C4-2B (cell line): ENCODE measurements at regions not wholly inside any gene's neighbourhood (a gene's known extent, or its start where the extent isn't known, plus 50 kb on each side); places are given as distances from the start of the nearest gene placed in this dataset.

Experiments
- CTCF ChIP-seq: fragments of 450-650 bp; conservative IDR thresholded peaks from 2 replicates; pipeline ENCODE4 v1.5.1; 2017; ENCODE audit warnings: mild to moderate bottlenecking
- ZFX ChIP-seq: fragments of 450-650 bp; IDR thresholded peaks from 2 replicates; pipeline ENCODE4 v1.6.1; 2017

GRCh38 chr20:1722513-1723050, 65.0 kb upstream of the SIRPG start:
- no peak for TF ChIP-seq CTCF
- TF ChIP-seq ZFX = no peak
